NB4 (cell line): ENCODE measurements at regions not wholly inside any gene's neighbourhood (a gene's known extent, or its start where the extent isn't known, plus 50 kb on each side); places are given as distances from the start of the nearest gene placed in this dataset.
"Not testable (repeated sequence)": the region's sequence is repeated elsewhere in the genome, so short reads cannot be mapped to it uniquely, and the experiment has no call there.

Source experiments
- DNase-seq: peaks from one replicate; pipeline ENCODE4 v3.0.0; 2010; ENCODE audit warnings: low read depth
- H3K4me3 ChIP-seq: one replicate; pipeline ENCODE4 v1.5.1; 2011; ENCODE audit warnings: mild to moderate bottlenecking, low read depth, low read length, moderate library complexity
- MYC ChIP-seq: IDR thresholded peaks from 2 replicates; pipeline ENCODE4 v1.6.1; 2011; ENCODE audit warnings: low read depth, low read length
- POLR2A ChIP-seq: IDR thresholded peaks from 2 replicates; pipeline ENCODE4 v1.6.1; 2011; ENCODE audit warnings: mild to moderate bottlenecking; ENCODE audit not compliant: insufficient read length; ENCODE audit errors: extremely low read depth
- TF ChIP-seq, protein P1 (sequence below): IDR thresholded peaks from one replicate; pipeline ENCODE4 v1.5.1; 2012; ENCODE audit warnings: low read depth, low read length
- TF ChIP-seq, protein P2 (sequence below): IDR thresholded peaks from 2 replicates; pipeline ENCODE4 v1.6.1; 2011; ENCODE audit warnings: low read depth, low read length

DNA sequence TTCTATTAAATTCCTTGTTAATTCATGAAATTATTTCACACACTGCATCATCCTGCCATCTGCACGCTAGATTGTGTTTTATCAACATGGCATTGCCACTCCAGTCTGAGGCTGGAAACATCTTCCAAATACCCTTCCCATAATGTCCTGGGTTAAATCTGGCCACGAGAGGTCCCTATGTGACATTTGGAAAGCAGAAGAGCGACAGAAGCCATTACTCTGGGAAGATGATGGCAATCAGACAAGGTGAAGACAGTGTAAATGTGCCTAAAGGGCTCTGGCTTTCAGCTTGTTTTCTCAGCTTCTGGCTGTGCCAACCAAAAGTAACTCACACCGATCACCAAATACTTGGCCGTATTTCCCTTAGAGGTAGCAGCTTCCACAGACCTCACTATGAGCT, 144.8 kb downstream of the CAPZA3 start:
- no peak overlapping the region for H3K4me3 ChIP-seq
- DNase-seq, result no peak
- TF ChIP-seq, protein P1, sequence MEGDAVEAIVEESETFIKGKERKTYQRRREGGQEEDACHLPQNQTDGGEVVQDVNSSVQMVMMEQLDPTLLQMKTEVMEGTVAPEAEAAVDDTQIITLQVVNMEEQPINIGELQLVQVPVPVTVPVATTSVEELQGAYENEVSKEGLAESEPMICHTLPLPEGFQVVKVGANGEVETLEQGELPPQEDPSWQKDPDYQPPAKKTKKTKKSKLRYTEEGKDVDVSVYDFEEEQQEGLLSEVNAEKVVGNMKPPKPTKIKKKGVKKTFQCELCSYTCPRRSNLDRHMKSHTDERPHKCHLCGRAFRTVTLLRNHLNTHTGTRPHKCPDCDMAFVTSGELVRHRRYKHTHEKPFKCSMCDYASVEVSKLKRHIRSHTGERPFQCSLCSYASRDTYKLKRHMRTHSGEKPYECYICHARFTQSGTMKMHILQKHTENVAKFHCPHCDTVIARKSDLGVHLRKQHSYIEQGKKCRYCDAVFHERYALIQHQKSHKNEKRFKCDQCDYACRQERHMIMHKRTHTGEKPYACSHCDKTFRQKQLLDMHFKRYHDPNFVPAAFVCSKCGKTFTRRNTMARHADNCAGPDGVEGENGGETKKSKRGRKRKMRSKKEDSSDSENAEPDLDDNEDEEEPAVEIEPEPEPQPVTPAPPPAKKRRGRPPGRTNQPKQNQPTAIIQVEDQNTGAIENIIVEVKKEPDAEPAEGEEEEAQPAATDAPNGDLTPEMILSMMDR, result no peak
- TF ChIP-seq MYC (no peak), POLR2A (no peak)
- TF ChIP-seq, protein P2, sequence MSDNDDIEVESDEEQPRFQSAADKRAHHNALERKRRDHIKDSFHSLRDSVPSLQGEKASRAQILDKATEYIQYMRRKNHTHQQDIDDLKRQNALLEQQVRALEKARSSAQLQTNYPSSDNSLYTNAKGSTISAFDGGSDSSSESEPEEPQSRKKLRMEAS, result no peak

DNA sequence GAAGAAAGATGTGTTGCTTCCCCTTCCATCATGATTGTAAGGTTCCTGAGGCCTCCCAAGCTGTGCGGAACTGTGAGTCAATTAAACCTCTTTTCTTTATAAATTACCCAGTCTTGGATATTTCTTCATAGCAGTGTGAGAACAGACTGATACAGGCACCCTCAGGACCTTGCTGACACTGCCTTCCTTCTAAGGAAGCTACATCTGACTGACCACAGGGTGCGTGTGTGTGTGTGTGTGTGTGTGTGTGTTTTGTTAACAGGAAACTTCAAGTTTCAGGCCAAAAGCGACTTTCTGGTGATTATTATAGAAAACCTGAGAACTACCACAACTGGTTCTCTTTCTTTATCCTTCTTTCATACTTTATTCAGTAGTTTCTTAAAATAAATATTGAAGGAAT, 149.0 kb downstream of the CAPZA3 start:
- H3K4me3 ChIP-seq, result no peak overlapping the region
- no peak for DNase-seq
- TF ChIP-seq, protein P1, result no peak
- TF ChIP-seq, protein P2, result no peak
- no peak for TF ChIP-seq POLR2A

GRCh38 chr12:18887368-18887767, 149.4 kb downstream of the CAPZA3 start:
- DNase-seq, result no peak
- no peak overlapping the region for H3K4me3 ChIP-seq
- TF ChIP-seq, protein P2, result no peak

DNA sequence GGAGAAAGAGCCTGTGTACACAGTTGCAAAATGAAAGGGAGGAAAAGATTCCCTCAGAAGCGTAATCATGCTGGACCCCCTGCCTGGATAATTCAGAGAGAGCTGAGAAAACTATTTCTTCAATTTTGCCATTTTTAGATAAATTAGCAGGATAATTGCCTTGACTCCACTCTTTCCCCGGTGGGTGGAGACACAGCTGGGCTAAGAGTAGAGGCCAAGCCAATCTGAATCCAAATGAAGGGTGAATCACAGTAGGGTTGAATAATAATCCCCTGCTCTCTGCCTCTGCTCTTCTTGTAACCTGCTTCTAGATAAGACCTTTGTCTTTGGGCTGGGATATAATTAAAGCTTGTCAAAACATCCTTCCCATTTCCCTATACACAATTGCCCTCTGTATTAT, 150.1 kb downstream of the CAPZA3 start:
- TF ChIP-seq, protein P2, result no peak
- TF ChIP-seq MYC (no peak), POLR2A (no peak)
- TF ChIP-seq, protein P1, result no peak
- no peak for DNase-seq
- no peak overlapping the region for H3K4me3 ChIP-seq

DNA sequence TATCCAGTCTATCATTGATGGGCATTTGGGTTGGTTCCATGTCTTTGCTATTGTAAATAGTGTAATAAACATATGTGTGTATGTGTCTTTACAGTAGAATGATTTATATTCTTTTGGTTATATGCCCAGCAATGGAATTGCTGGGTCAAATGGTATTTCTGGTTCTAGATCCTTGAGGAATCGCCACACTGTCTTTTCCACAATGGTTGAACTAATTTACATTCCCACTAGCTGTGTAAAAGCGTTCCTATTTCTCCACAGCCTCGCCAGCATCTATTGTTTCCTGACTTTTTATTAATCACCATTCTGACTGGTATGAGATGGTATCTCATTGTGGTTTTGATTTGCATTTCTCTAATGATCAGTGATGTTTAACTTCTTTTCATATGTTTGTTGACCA, 152.7 kb downstream of the CAPZA3 start:
- DNase-seq, H3K4me3 ChIP-seq: not testable (repeated sequence)

- TF ChIP-seq, protein P1, result no peak
- no peak for TF ChIP-seq MYC
- TF ChIP-seq POLR2A, result no peak
- TF ChIP-seq, protein P2, result no peak
- no peak overlapping the region for H3K4me3 ChIP-seq
- no peak for DNase-seq
Measured at GRCh38 chr12:18895540-18895939, 157.6 kb downstream of the CAPZA3 start.

DNA sequence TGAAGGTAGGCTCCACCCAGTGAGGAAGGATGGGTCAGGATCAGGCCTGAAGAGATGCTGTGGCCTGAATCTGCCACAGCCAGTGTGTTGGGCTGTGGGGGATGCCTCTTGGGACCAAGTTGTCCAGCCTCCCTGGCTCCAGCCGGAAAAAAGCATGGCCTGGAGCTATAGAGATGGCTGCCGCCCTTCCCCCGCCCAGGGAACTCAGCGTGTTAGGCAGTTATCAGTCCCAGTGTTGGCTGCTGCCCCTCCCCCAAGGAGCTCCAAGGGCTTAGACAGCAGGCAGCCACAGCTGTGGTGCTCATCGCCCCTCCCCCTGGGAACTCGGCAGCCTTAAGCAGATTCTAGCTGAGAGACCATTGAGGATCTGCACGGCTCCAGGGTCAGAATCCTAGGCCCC, 158.0 kb downstream of the CAPZA3 start:
- TF ChIP-seq, protein P2, result no peak
- TF ChIP-seq, protein P1, result no peak
- TF ChIP-seq POLR2A (no peak), MYC (no peak)
- no peak for DNase-seq
- H3K4me3 ChIP-seq, result no peak overlapping the region
